HL-60 (cell line): ENCODE measurements at regions not wholly inside any gene's neighbourhood (a gene's known extent, or its start where the extent isn't known, plus 50 kb on each side); places are given as distances from the start of the nearest gene placed in this dataset.

Source experiments
- DNase-seq, 2 experiments: peaks; one replicate each; pipeline ENCODE4 v3.0.0-alpha.2; 2010 to 2020; ENCODE audit warnings: low read depth in 1 of 2, low spot score in 1 of 2
- H3K27ac ChIP-seq: fragments of 250-450 bp; sonication (Bioruptor Pico); replicated peaks from 2 replicates; pipeline ENCODE4 v1.5.1; 2020; ENCODE audit warnings: mild to moderate bottlenecking, moderate library complexity
- H3K27me3 ChIP-seq: fragments of 250-450 bp; sonication (Bioruptor Pico); 2 replicates; pipeline ENCODE4 v1.5.1; 2021; ENCODE audit warnings: mild to moderate bottlenecking, moderate library complexity; ENCODE audit not compliant: insufficient read depth, poor library complexity, severe bottlenecking
- H3K4me3 ChIP-seq: replicated peaks from 2 replicates; pipeline ENCODE4 v1.5.1; 2011; ENCODE audit warnings: mild to moderate bottlenecking, control low read depth, low read length; ENCODE audit not compliant: insufficient read depth
- GABPA ChIP-seq: IDR thresholded peaks from 2 replicates; pipeline ENCODE4 v1.6.1; 2012; ENCODE audit warnings: low read depth
- POLR2AphosphoS5 ChIP-seq: IDR thresholded peaks from 2 replicates; pipeline ENCODE4 v1.6.1; 2012; ENCODE audit warnings: low read depth
- REST ChIP-seq: IDR thresholded peaks from 2 replicates; pipeline ENCODE4 v1.6.1; 2012; ENCODE audit warnings: low read depth; ENCODE audit not compliant: insufficient replicate concordance
- SPI1 ChIP-seq: IDR thresholded peaks from 2 replicates; pipeline ENCODE4 v1.6.1; 2012; ENCODE audit warnings: low read depth, mild to moderate bottlenecking, borderline replicate concordance
- TF ChIP-seq, protein P1 (sequence below): IDR thresholded peaks from one replicate; pipeline ENCODE4 v1.5.1; 2011; ENCODE audit warnings: low read length, control low read depth, inconsistent platforms; ENCODE audit not compliant: insufficient read depth

DNA sequence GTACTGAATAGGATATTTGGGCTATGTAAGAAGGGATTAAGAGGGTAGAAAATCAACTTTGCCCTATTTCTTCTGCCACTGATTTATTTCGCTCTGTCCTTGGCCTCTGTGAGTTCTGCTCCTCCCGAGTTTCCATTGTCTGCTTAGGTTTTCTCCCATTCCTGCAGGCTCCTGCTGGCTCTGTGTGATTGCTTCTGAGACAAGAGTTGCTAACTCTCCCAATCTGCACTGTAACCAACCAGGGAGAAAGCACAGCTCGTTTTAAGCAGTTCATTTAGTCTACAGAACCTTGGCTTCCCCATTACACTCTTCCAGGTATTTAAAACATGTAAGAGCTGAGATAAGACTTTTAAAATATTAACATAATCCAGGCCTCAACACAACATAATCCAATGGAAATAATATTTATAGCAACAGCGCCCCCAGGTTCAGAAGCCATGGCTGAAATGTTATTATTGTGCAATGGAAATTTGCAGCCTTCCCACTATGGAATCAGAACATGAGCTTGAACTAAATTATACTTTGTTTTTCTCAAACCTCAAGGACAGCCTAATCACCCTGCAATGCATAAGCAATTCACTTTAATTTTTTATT is 203.5 kb downstream of the ERCC6L2 start:
- Histone ChIP-seq H3K4me3 (no peak overlapping the region), H3K27ac (no peak overlapping the region), H3K27me3 (no peaks in the 10 kb centered on the region)
- DNase-seq = no peak
- TF ChIP-seq GABPA (no peak), SPI1 (no peak), REST (no peak), POLR2AphosphoS5 (no peak)
- TF ChIP-seq, protein P1, sequence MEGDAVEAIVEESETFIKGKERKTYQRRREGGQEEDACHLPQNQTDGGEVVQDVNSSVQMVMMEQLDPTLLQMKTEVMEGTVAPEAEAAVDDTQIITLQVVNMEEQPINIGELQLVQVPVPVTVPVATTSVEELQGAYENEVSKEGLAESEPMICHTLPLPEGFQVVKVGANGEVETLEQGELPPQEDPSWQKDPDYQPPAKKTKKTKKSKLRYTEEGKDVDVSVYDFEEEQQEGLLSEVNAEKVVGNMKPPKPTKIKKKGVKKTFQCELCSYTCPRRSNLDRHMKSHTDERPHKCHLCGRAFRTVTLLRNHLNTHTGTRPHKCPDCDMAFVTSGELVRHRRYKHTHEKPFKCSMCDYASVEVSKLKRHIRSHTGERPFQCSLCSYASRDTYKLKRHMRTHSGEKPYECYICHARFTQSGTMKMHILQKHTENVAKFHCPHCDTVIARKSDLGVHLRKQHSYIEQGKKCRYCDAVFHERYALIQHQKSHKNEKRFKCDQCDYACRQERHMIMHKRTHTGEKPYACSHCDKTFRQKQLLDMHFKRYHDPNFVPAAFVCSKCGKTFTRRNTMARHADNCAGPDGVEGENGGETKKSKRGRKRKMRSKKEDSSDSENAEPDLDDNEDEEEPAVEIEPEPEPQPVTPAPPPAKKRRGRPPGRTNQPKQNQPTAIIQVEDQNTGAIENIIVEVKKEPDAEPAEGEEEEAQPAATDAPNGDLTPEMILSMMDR = no peak

DNA sequence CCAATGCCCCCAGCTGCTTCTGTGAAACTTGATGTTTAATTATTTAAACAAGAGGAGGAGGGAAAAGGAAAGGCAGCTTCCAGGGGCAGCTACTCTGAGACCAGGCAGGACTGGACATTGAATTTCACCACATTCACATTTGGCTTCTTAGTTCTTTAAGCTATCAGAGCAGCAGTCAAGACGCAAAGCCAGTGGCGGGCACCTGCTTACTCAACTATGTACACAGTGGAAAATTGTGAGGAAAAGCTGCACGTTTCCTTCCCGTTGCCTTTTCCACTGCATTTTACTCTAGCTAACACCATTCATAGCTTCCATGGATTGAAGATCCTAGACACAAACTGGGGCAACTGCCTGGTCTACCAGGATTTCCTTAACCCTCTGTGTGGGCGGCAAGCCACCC is 200.3 kb downstream of the ERCC6L2 start:
- H3K27ac ChIP-seq = no peak overlapping the region
- TF ChIP-seq REST (no peak), SPI1 (no peak), POLR2AphosphoS5 (no peak), GABPA (no peak)
- TF ChIP-seq, protein P1 = no peak
- no peak overlapping the region for H3K4me3 ChIP-seq
- H3K27me3 ChIP-seq = no peaks in the 10 kb centered on the region
- no peak for DNase-seq

- DNase-seq = no peak
- Histone ChIP-seq H3K4me3 (no peak overlapping the region), H3K27me3 (no peaks in the 10 kb centered on the region), H3K27ac (no peak overlapping the region)
- no peak for TF ChIP-seq REST
- no peak for TF ChIP-seq GABPA
- TF ChIP-seq, protein P1 = no peak
- no peak for TF ChIP-seq POLR2AphosphoS5
- TF ChIP-seq SPI1 = no peak
Measured at GRCh38 chr9:96075111-96075510, 199.6 kb downstream of the ERCC6L2 start.
